K562 (cell line): ENCODE measurements at regions not wholly inside any gene's neighbourhood (a gene's known extent, or its start where the extent isn't known, plus 50 kb on each side); places are given as distances from the start of the nearest gene placed in this dataset.

ENCODE experiments used
- CTCFL ChIP-seq: IDR thresholded peaks from 2 replicates; pipeline ENCODE4 v1.6.1; 2011; ENCODE audit warnings: borderline replicate concordance, low read depth, mild to moderate bottlenecking, moderate library complexity, low read length; ENCODE audit not compliant: insufficient read depth, poor library complexity, severe bottlenecking
- ZNF318 ChIP-seq, 2 experiments: fragments of 450-650 bp; IDR thresholded peaks; 2 replicates each; pipeline ENCODE4 v1.6.1; 2016; ENCODE audit warnings: mild to moderate bottlenecking in 2 of 2, borderline replicate concordance in 1 of 2, low read depth in 1 of 2, moderate library complexity in 1 of 2
- ZNF561 ChIP-seq: fragments of 450-650 bp; formaldehyde crosslinking; conservative IDR thresholded peaks from 2 replicates; pipeline ENCODE4 v1.4.0; 2020; ENCODE audit warnings: mild to moderate bottlenecking, moderate library complexity

GRCh38 chr1:221556435-221556834, 185.5 kb downstream of the DUSP10 start (continued):
- TF ChIP-seq ZNF318 (IDR thresholded peaks at IDR 0.05; ENCODE audit: borderline replicate concordance in 1 of 2, low read depth in 1 of 2) (no peak), ZNF561 (CRISPR knock-in tag) (no peak), CTCFL (no peak)
- TF ChIP-seq, all 486 proteins: peak for 0
